PC-3 (cell line): ENCODE measurements at regions not wholly inside any gene's neighbourhood (a gene's known extent, or its start where the extent isn't known, plus 50 kb on each side); places are given as distances from the start of the nearest gene placed in this dataset.

Source experiments
- EZH2 ChIP-seq: fragments of 300-600 bp; sonication (generic); IDR thresholded peaks from one replicate; pipeline ENCODE4 v1.6.1; 2017; ENCODE audit warnings: antibody characterized with exemption, mild to moderate bottlenecking, low read length; ENCODE audit not compliant: unreplicated experiment
- EZH2phosphoT487 ChIP-seq: fragments of 300-600 bp; sonication (generic); IDR thresholded peaks from 2 replicates; pipeline ENCODE4 v1.6.1; 2018; ENCODE audit warnings: mild to moderate bottlenecking, antibody characterized with exemption, low read length, borderline replicate concordance
- TF ChIP-seq, protein P1 (sequence below): fragments of 300-600 bp; sonication (generic); conservative IDR thresholded peaks from 2 replicates; pipeline ENCODE4 v1.5.1; 2017; ENCODE audit warnings: antibody characterized with exemption, low read depth, mild to moderate bottlenecking, low read length

DNA sequence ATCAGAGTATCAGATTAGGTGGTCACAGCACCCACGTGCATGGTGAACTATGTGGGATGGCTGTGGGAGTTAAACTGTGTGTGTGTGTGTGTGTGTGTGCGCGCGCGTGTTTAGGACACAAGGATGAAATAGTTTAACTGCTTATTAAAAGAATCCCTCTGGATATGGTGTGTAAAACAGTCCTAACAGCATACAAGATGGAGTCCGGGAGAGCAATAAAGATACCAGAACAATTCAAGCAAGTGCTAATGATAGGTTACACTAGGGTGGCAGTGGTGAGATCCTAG is 202.2 kb downstream of the IPMK start:
- no peak for TF ChIP-seq EZH2phosphoT487
- TF ChIP-seq, protein P1, sequence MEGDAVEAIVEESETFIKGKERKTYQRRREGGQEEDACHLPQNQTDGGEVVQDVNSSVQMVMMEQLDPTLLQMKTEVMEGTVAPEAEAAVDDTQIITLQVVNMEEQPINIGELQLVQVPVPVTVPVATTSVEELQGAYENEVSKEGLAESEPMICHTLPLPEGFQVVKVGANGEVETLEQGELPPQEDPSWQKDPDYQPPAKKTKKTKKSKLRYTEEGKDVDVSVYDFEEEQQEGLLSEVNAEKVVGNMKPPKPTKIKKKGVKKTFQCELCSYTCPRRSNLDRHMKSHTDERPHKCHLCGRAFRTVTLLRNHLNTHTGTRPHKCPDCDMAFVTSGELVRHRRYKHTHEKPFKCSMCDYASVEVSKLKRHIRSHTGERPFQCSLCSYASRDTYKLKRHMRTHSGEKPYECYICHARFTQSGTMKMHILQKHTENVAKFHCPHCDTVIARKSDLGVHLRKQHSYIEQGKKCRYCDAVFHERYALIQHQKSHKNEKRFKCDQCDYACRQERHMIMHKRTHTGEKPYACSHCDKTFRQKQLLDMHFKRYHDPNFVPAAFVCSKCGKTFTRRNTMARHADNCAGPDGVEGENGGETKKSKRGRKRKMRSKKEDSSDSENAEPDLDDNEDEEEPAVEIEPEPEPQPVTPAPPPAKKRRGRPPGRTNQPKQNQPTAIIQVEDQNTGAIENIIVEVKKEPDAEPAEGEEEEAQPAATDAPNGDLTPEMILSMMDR: no peak
- TF ChIP-seq EZH2: no peak
